ENCODE measurements at regions not wholly inside any gene's neighbourhood (a gene's known extent, or its start where the extent isn't known, plus 50 kb on each side); places are given as distances from the start of the nearest gene placed in this dataset.

GRCh38 chr14:75372260-75372659 is 55.6 kb upstream of the JDP2 start:
- DNase-seq: no peak

DNA sequence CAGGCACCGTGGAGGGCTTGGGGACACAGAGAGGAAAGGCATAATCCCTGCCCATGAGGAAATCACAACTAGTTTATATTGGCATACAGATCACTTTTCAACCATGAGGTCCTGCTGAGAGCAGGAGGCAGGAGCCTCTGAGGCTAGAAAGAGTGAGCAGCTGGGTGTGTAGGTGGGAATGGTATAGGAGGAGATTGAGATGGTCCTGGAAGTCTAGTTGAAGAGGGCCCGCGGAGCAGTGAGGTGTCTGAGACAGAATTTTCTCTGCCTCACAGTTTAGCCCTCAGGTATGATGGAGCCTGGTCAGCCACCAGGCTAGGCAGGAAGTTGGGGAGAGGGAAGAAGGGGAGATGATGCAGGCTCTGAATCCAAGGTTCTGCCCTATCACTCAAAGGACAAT is 54.7 kb upstream of the JDP2 start:
- no peak for DNase-seq

DNA sequence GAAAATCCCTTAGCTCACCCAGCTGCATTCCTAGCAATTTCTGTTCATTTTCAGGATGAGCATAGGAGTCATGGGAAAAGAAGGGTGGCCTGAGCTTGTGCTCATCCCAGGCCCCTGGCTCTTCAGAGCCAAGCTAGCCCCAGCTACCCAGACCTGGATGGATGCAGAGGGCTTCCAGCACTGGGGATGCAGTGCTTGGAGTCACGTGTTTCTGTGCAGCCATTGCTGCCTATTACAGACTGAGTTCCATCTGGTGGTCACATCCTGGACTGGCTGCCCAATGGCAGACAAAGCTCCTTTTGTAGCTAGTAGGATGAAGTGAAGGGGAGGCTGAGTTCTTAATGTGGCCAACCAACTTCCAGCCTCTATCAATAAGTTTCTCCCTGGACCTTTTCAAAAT is 54.2 kb upstream of the JDP2 start:
- DNase-seq: no peak

DNA sequence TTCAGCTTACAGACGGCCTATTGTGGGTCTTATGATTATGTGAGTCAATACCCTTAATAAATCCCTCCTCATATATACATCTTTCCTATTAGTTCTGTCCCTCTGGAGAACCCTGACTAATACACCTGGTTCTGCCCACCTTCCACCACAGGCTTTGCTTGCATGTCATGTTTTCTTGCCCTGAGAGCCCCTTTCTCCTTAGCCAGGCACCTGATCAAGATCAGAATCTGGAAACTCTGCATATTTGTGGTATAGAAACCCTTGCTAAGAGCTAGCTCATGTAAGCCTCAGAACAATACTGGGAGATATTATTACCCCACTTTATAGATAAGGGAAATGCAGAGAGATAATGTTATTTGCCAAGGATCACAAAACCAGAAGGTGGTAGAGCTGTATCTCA is 52.9 kb upstream of the JDP2 start:
- no peak for DNase-seq

GRCh38 chr14:75375983-75376382 is 51.8 kb upstream of the JDP2 start:
- DNase-seq: no peak
